Parathyroid adenoma (tissue), 2 donors: ENCODE measurements at regions not wholly inside any gene's neighbourhood (a gene's known extent, or its start where the extent isn't known, plus 50 kb on each side); places are given as distances from the start of the nearest gene placed in this dataset.

Experiments
- H2AFZ ChIP-seq: fragments of 300-600 bp; sonication (generic); one replicate; pipeline ENCODE4 v1.7.0; 2017; ENCODE audit warnings: antibody characterized with exemption, mild to moderate bottlenecking
- H3K27ac ChIP-seq: fragments of 300-600 bp; sonication (generic); one replicate; pipeline ENCODE4 v1.7.0; 2017
- H3K27me3 ChIP-seq: fragments of 300-600 bp; sonication (generic); one replicate; pipeline ENCODE4 v1.7.0; 2017; ENCODE audit warnings: low read length; ENCODE audit not compliant: control insufficient read depth, insufficient read depth
- H3K36me3 ChIP-seq: fragments of 300-600 bp; sonication (generic); one replicate; pipeline ENCODE4 v1.7.0; 2017; ENCODE audit warnings: low read length; ENCODE audit not compliant: control insufficient read depth, insufficient read depth
- H3K4me1 ChIP-seq: fragments of 300-600 bp; sonication (generic); one replicate; pipeline ENCODE4 v1.7.0; 2017; ENCODE audit warnings: control low read depth
- H3K4me2 ChIP-seq: fragments of 300-600 bp; sonication (generic); one replicate; pipeline ENCODE4 v1.7.0; 2017; ENCODE audit warnings: low read length
- H3K4me3 ChIP-seq: fragments of 300-600 bp; sonication (generic); one replicate; pipeline ENCODE4 v1.7.0; 2017; ENCODE audit warnings: low read depth, low read length
- H3K79me2 ChIP-seq: fragments of 300-600 bp; sonication (generic); one replicate; pipeline ENCODE4 v1.7.0; 2017; ENCODE audit warnings: control low read depth
- H3K9ac ChIP-seq: fragments of 300-600 bp; sonication (generic); one replicate; pipeline ENCODE4 v1.7.0; 2017; ENCODE audit warnings: mild to moderate bottlenecking
- H3K9me3 ChIP-seq: fragments of 300-600 bp; sonication (generic); one replicate; pipeline ENCODE4 v1.7.0; 2017; ENCODE audit warnings: low read length; ENCODE audit not compliant: control insufficient read depth
- CTCF ChIP-seq: fragments of 300-600 bp; sonication (generic); IDR thresholded peaks from one replicate; pipeline ENCODE4 v1.7.0; 2017; ENCODE audit warnings: antibody characterized with exemption, mild to moderate bottlenecking
- donor health status: primary hyperparathyroidism.

GRCh38 chr3:73868688-73869315 lies 244.1 kb upstream of the PDZRN3 start:
- Histone ChIP-seq H3K27me3 (no peaks in the 10 kb centered on the region), H3K4me3 (no peak overlapping the region), H3K4me1 (no peaks in the 10 kb centered on the region), H3K9ac (no peak overlapping the region), H3K4me2 (no peak overlapping the region), H3K27ac (no peak overlapping the region), H2AFZ (no peak overlapping the region), H3K36me3 (no peaks in the 10 kb centered on the region), H3K79me2 (no peaks in the 10 kb centered on the region), H3K9me3 (no peaks in the 10 kb centered on the region)
- TF ChIP-seq CTCF = peak; percentile 11

GRCh38 chr3:73867524-73867923 lies 242.8 kb upstream of the PDZRN3 start:
- no peak overlapping the region for H3K9ac ChIP-seq
- H3K9me3 ChIP-seq = no peaks in the 10 kb centered on the region
- H3K4me1 ChIP-seq = no peaks in the 10 kb centered on the region
- no peak for TF ChIP-seq CTCF
- no peak overlapping the region for H3K4me2 ChIP-seq
- no peak overlapping the region for H3K27ac ChIP-seq
- no peaks in the 10 kb centered on the region for H3K79me2 ChIP-seq
- H2AFZ ChIP-seq = no peak overlapping the region
- no peaks in the 10 kb centered on the region for H3K27me3 ChIP-seq
- H3K4me3 ChIP-seq = no peak overlapping the region
- no peaks in the 10 kb centered on the region for H3K36me3 ChIP-seq

GRCh38 chr3:73866846-73867245 lies 242.1 kb upstream of the PDZRN3 start:
- no peaks in the 10 kb centered on the region for H3K36me3 ChIP-seq
- no peaks in the 10 kb centered on the region for H3K9me3 ChIP-seq
- no peak overlapping the region for H3K27ac ChIP-seq
- no peak overlapping the region for H3K4me3 ChIP-seq
- no peaks in the 10 kb centered on the region for H3K79me2 ChIP-seq
- no peaks in the 10 kb centered on the region for H3K27me3 ChIP-seq
- no peak overlapping the region for H3K4me2 ChIP-seq
- no peak overlapping the region for H3K9ac ChIP-seq
- no peak for TF ChIP-seq CTCF
- no peaks in the 10 kb centered on the region for H3K4me1 ChIP-seq
- H2AFZ ChIP-seq = no peak overlapping the region

- no peak overlapping the region for H3K27ac ChIP-seq
- H2AFZ ChIP-seq = no peak overlapping the region
- H3K4me2 ChIP-seq = no peak overlapping the region
- H3K36me3 ChIP-seq = no peaks in the 10 kb centered on the region
- TF ChIP-seq CTCF = no peak
- H3K4me1 ChIP-seq = no peaks in the 10 kb centered on the region
- no peaks in the 10 kb centered on the region for H3K79me2 ChIP-seq
- no peaks in the 10 kb centered on the region for H3K9me3 ChIP-seq
- no peaks in the 10 kb centered on the region for H3K27me3 ChIP-seq
- no peak overlapping the region for H3K4me3 ChIP-seq
- no peak overlapping the region for H3K9ac ChIP-seq
These were observed 238.9 kb upstream of the PDZRN3 start for GRCh38 chr3:73863546-73864079.

GRCh38 chr3:73855813-73856212 lies 231.1 kb upstream of the PDZRN3 start:
- no peak for TF ChIP-seq CTCF
- H3K4me3 ChIP-seq = no peak overlapping the region
- no peaks in the 10 kb centered on the region for H3K27me3 ChIP-seq
- no peaks in the 10 kb centered on the region for H3K36me3 ChIP-seq
- H3K4me2 ChIP-seq = no peak overlapping the region
- H3K9ac ChIP-seq = no peak overlapping the region
- no peak overlapping the region for H3K27ac ChIP-seq
- H3K79me2 ChIP-seq = no peaks in the 10 kb centered on the region
- no peak overlapping the region for H2AFZ ChIP-seq
- no peaks in the 10 kb centered on the region for H3K9me3 ChIP-seq
- H3K4me1 ChIP-seq = no peaks in the 10 kb centered on the region
